Cardiac fibroblast (primary cell): ENCODE measurements at regions not wholly inside any gene's neighbourhood (a gene's known extent, or its start where the extent isn't known, plus 50 kb on each side); places are given as distances from the start of the nearest gene placed in this dataset.

Experiments used
- DNase-seq, 2 donors: peaks; one replicate each; pipeline versions ENCODE4 v3.0.0 to v3.0.0-alpha.2; 2010; ENCODE audit warnings: low read depth in 2 of 2
- H3K4me3 ChIP-seq, 2 donors: replicated peaks in 1 of 2; 1 replicate in 1 of 2; 2 replicates in 1 of 2; pipeline ENCODE4 v1.5.1; 2011; ENCODE audit warnings: low read depth in 2 of 2, low read length in 2 of 2, mild to moderate bottlenecking in 2 of 2, moderate library complexity in 1 of 2
- CTCF ChIP-seq: IDR thresholded peaks from one replicate; pipeline ENCODE4 v1.5.1; 2011; ENCODE audit warnings: low read depth, mild to moderate bottlenecking, low read length, inconsistent platforms

- DNase-seq: no peak
- no peak for TF ChIP-seq CTCF
- H3K4me3 ChIP-seq: no peak overlapping the region
Measured at GRCh38 chr3:87778876-87779275, 279.9 kb downstream of the CGGBP1 start.

GRCh38 chr3:87771337-87772192, 287.2 kb downstream of the CGGBP1 start:
- H3K4me3 ChIP-seq: no peak overlapping the region
- peak; percentile 83 for TF ChIP-seq CTCF
- DNase-seq: peak; percentile 22 to 66

GRCh38 chr3:87766721-87767120, 292.1 kb downstream of the CGGBP1 start:
- DNase-seq: no peak
- H3K4me3 ChIP-seq: no peak overlapping the region
- no peak for TF ChIP-seq CTCF

- no peak for DNase-seq
- H3K4me3 ChIP-seq: no peak overlapping the region
- TF ChIP-seq CTCF: no peak
Measured at GRCh38 chr3:87765256-87765655, 293.5 kb downstream of the CGGBP1 start.

GRCh38 chr3:87761795-87762194, 297.0 kb downstream of the CGGBP1 start:
- DNase-seq: no peak
- H3K4me3 ChIP-seq: no peak overlapping the region
- no peak for TF ChIP-seq CTCF

GRCh38 chr3:87761341-87761740, 297.5 kb downstream of the CGGBP1 start:
- TF ChIP-seq CTCF: no peak
- H3K4me3 ChIP-seq: no peak overlapping the region
- DNase-seq: no peak

GRCh38 chr3:87756616-87757015, 302.2 kb downstream of the CGGBP1 start:
- DNase-seq: no peak
- H3K4me3 ChIP-seq: no peak overlapping the region
- no peak for TF ChIP-seq CTCF
